CD4-positive, alpha-beta T cell (primary cell): ENCODE measurements at regions not wholly inside any gene's neighbourhood (a gene's known extent, or its start where the extent isn't known, plus 50 kb on each side); places are given as distances from the start of the nearest gene placed in this dataset.

ENCODE experiments used
- ATAC-seq: fragments of 200-7000 bp; cut with Tn5 transposase; one replicate; pipeline ENCODE4 v1.10.0; 2022; ENCODE audit warnings: mild to moderate bottlenecking; ENCODE audit not compliant: poor library complexity
- CTCF ChIA-PET: fragments of 350-600 bp; sonication (Branson Sonifier 250); formaldehyde crosslinking; loops from one replicate; lab custom pipeline; 2021; ENCODE audit warnings: antibody characterized with exemption, inconsistent platforms; lab: Charles Lee
- POLR2A ChIA-PET: fragments of 350-600 bp; sonication (Branson Sonifier 250); formaldehyde crosslinking; loops from one replicate; lab custom pipeline; 2021; ENCODE audit warnings: antibody characterized with exemption, inconsistent platforms; lab: Charles Lee
- DNase-seq, 14 experiments: peaks; one replicate each; pipeline ENCODE4 v3.0.0-alpha.2; 2013 to 2020; ENCODE audit warnings: mixed read lengths in 2 of 14
- H3K27ac ChIP-seq, 2 donors: one replicate each; pipeline versions ENCODE4 v1.5.1 to v1.7.0; 2013; ENCODE audit warnings: low read length in 2 of 2, low read depth in 1 of 2, mild to moderate bottlenecking in 1 of 2
- H3K27me3 ChIP-seq, 2 experiments: 1 replicate in 1 of 2; 2 replicates in 1 of 2; pipeline versions ENCODE4 v1.6.1 to v1.7.0; 2013; ENCODE audit warnings: low read length in 2 of 2, control low read depth in 1 of 2, mild to moderate bottlenecking in 1 of 2, moderate library complexity in 1 of 2; ENCODE audit not compliant: insufficient read depth in 2 of 2, control insufficient read depth in 1 of 2
- H3K36me3 ChIP-seq: one replicate; pipeline ENCODE4 v1.6.1; 2013; ENCODE audit warnings: low read length, control low read depth; ENCODE audit not compliant: insufficient read depth
- H3K4me1 ChIP-seq: one replicate; pipeline ENCODE4 v1.6.1; 2013; ENCODE audit warnings: low read length, control low read depth; ENCODE audit not compliant: insufficient read depth
- H3K4me3 ChIP-seq: one replicate; pipeline ENCODE4 v1.5.1; 2013; ENCODE audit warnings: mild to moderate bottlenecking, low read length, moderate library complexity
- H3K9me3 ChIP-seq, 2 experiments: 1 replicate in 1 of 2; 2 replicates in 1 of 2; pipeline versions ENCODE4 v1.6.1 to v1.7.0; 2013; ENCODE audit warnings: low read length in 2 of 2, mild to moderate bottlenecking in 2 of 2, control low read depth in 1 of 2, moderate library complexity in 1 of 2; ENCODE audit not compliant: control insufficient read depth in 1 of 2, insufficient read depth in 1 of 2
- H3K27ac Mint-ChIP-seq: one replicate; pipeline ENCODE4 v1.8.0; 2020; ENCODE audit warnings: mixed read lengths
- H3K27me3 Mint-ChIP-seq: one replicate; pipeline ENCODE4 v1.8.0; 2021; ENCODE audit warnings: mixed read lengths
- H3K36me3 Mint-ChIP-seq: one replicate; pipeline ENCODE4 v1.8.0; 2021; ENCODE audit warnings: low read depth, mixed read lengths
- H3K4me1 Mint-ChIP-seq: one replicate; pipeline ENCODE4 v1.8.0; 2021; ENCODE audit warnings: low read depth, mixed read lengths
- H3K4me3 Mint-ChIP-seq: one replicate; pipeline ENCODE4 v1.8.0; 2020; ENCODE audit warnings: mild to moderate bottlenecking, mixed read lengths
- H3K9me3 Mint-ChIP-seq: one replicate; pipeline ENCODE4 v1.8.0; 2020; ENCODE audit warnings: mixed read lengths
- CTCF ChIP-seq: fragments of 200-600 bp; IDR thresholded peaks from one replicate; pipeline ENCODE4 v1.8.0; 2022; ENCODE audit warnings: antibody characterized with exemption, mild to moderate bottlenecking
- intact Hi-C, 2 experiments: fragments of 100-400 bp; cut with DNase I in 1 of 2; cut with micrococcal nuclease in 1 of 2; formaldehyde crosslinking; loops; one replicate each; pipeline versions ENCODE4 v1.15.1 to v1.9.0; 2023 to 2025; cut with DNase I, micrococcal nuclease

- ChIA-PET CTCF (no interaction called here), POLR2A (no interaction called here)
- TF ChIP-seq CTCF = no peak
- Histone ChIP-seq H3K27ac (no peak overlapping the region), H3K9me3 (peaks cover 5 to 8% of the 10 kb centered on the region in 2 experiments), H3K4me1 (no peaks in the 10 kb centered on the region), H3K4me3 (no peak overlapping the region), H3K36me3 (no peaks in the 10 kb centered on the region), H3K27me3 (peaks cover 0 to 4% of the 10 kb centered on the region in 2 experiments)
- intact Hi-C loops = no loop called here
- Mint-ChIP-seq H3K27me3 (peaks cover 8% of the 10 kb centered on the region), H3K36me3 (no peaks in the 10 kb centered on the region), H3K27ac (no peak overlapping the region), H3K9me3 (peaks cover 16% of the 10 kb centered on the region), H3K4me3 (no peak overlapping the region), H3K4me1 (no peaks in the 10 kb centered on the region)
- ATAC-seq (no peak), DNase-seq (no peak)
These were observed 88.7 kb downstream of the SAMD9 start for GRCh38 chr7:93029056-93029455.

GRCh38 chr7:93028610-93029009 is 89.2 kb downstream of the SAMD9 start:
- ChIA-PET POLR2A (no interaction called here), CTCF (no interaction called here)
- Mint-ChIP-seq H3K36me3 (no peaks in the 10 kb centered on the region), H3K27me3 (peaks cover 8% of the 10 kb centered on the region), H3K9me3 (peaks cover 16% of the 10 kb centered on the region), H3K27ac (no peak overlapping the region), H3K4me1 (no peaks in the 10 kb centered on the region), H3K4me3 (no peak overlapping the region)
- Histone ChIP-seq H3K27me3 (peaks cover 0 to 4% of the 10 kb centered on the region in 2 experiments), H3K27ac (no peak overlapping the region), H3K4me1 (no peaks in the 10 kb centered on the region), H3K9me3 (peaks cover 5 to 8% of the 10 kb centered on the region in 2 experiments), H3K4me3 (no peak overlapping the region), H3K36me3 (no peaks in the 10 kb centered on the region)
- ATAC-seq = no peak
- intact Hi-C loops = no loop called here
- TF ChIP-seq CTCF = no peak
- DNase-seq = no peak

- Histone ChIP-seq H3K4me3 (no peak overlapping the region), H3K27ac (no peak overlapping the region), H3K4me1 (no peaks in the 10 kb centered on the region), H3K36me3 (no peaks in the 10 kb centered on the region), H3K9me3 (peaks cover 5 to 8% of the 10 kb centered on the region in 2 experiments), H3K27me3 (peaks cover 0 to 4% of the 10 kb centered on the region in 2 experiments)
- POLR2A ChIA-PET = no interaction called here
- TF ChIP-seq CTCF = no peak
- no peak overlapping the region for H3K4me3 Mint-ChIP-seq
- H3K36me3 Mint-ChIP-seq = no peaks in the 10 kb centered on the region
- H3K27me3 Mint-ChIP-seq = peaks cover 8% of the 10 kb centered on the region
- DNase-seq (no peak), ATAC-seq (no peak)
- no peaks in the 10 kb centered on the region for H3K4me1 Mint-ChIP-seq
- H3K9me3 Mint-ChIP-seq = peaks cover 10% of the 10 kb centered on the region
- CTCF ChIA-PET = no interaction called here
- intact Hi-C loops = no loop called here
- H3K27ac Mint-ChIP-seq = no peak overlapping the region
These were observed 90.7 kb downstream of the SAMD9 start for GRCh38 chr7:93027044-93027443.
